WI38 (cell line): ENCODE measurements at regions not wholly inside any gene's neighbourhood (a gene's known extent, or its start where the extent isn't known, plus 50 kb on each side); places are given as distances from the start of the nearest gene placed in this dataset.
"Not testable (repeated sequence)": the region's sequence is repeated elsewhere in the genome, so short reads cannot be mapped to it uniquely, and the experiment has no call there.

ENCODE experiments used
- H3K4me3 ChIP-seq: 2 replicates; pipeline ENCODE4 v1.5.1; 2011; ENCODE audit warnings: low read depth, mild to moderate bottlenecking, control low read depth, low read length
- TF ChIP-seq, protein P1 (sequence below): IDR thresholded peaks from 2 replicates; pipeline ENCODE4 v1.5.1; 2012; ENCODE audit warnings: low read depth, mild to moderate bottlenecking, control low read depth, low read length

DNA sequence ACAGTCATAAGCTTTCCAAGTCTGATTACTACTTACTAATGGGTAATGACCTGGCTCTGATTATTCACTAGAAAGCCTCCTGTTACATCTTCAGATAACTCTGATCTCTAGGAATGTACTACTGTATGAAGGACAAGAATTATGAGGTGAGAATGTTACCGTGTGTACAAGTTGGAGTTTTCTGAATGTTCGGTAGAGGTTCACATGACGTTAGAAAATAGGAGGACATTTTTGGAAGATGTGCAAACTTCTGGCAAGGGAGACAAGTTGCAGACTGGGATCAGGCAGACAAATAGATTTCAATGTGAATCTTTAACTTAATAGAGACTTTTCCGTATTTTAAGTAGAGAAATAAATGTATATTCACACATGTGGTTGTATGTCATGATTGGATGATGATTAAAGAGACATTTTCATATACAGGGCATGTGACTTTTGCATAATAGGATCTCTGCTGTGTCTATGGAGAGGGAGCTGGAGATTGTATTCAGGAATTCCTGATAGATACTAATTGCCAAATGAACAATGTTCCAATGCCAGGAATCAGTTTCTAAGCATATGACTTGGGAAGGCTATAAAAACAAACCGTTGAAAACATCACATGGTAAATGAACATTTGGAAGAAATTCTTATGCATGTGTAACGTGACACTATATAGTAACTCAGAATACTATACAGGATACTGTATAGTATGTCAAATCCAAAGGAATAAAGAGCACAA is 1695.8 kb upstream of the PIK3C3 start:
- TF ChIP-seq, protein P1, sequence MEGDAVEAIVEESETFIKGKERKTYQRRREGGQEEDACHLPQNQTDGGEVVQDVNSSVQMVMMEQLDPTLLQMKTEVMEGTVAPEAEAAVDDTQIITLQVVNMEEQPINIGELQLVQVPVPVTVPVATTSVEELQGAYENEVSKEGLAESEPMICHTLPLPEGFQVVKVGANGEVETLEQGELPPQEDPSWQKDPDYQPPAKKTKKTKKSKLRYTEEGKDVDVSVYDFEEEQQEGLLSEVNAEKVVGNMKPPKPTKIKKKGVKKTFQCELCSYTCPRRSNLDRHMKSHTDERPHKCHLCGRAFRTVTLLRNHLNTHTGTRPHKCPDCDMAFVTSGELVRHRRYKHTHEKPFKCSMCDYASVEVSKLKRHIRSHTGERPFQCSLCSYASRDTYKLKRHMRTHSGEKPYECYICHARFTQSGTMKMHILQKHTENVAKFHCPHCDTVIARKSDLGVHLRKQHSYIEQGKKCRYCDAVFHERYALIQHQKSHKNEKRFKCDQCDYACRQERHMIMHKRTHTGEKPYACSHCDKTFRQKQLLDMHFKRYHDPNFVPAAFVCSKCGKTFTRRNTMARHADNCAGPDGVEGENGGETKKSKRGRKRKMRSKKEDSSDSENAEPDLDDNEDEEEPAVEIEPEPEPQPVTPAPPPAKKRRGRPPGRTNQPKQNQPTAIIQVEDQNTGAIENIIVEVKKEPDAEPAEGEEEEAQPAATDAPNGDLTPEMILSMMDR: no peak
- no peak overlapping the region for H3K4me3 ChIP-seq

DNA sequence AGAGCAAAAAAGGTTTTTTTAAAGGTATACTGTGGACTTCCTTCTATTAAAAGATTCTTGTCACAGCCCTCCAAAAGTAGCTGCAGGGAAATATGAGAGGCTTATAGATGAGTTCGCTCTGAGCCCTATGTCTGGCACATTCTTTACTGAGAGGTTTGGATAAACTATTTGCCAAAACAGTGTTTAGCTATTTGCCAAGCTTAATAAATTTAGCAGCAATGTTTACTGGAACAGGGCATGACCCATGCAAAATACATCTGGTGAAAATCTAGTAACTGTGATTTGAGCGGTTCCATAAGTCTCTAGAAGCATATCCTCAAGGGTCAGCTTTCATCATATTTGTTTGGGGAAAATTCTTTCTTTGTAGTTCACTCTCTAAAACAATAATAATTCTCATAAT is 1696.7 kb upstream of the PIK3C3 start:
- TF ChIP-seq, protein P1: no peak
- H3K4me3 ChIP-seq: no peak overlapping the region

DNA sequence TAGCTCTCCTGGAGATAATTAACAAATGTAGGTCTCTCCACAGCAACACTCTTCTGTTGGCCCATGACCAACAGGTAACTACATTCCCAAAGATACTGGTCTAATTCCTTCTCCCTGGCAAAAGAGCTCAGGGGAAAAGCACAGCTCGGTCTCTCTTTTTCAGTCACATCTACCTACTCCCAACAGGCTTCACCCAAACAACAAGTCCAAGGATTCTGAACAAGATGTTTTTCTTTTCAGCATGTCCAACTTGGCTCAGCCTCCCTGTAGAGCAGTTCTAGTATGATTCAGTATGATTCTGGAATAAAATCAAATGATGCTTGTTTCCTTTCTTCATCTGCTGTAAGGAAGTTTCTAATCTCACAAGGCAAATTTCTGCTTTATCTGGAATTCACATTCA is 1704.8 kb upstream of the PIK3C3 start:
- TF ChIP-seq, protein P1: no peak
- H3K4me3 ChIP-seq: no peak overlapping the region

DNA sequence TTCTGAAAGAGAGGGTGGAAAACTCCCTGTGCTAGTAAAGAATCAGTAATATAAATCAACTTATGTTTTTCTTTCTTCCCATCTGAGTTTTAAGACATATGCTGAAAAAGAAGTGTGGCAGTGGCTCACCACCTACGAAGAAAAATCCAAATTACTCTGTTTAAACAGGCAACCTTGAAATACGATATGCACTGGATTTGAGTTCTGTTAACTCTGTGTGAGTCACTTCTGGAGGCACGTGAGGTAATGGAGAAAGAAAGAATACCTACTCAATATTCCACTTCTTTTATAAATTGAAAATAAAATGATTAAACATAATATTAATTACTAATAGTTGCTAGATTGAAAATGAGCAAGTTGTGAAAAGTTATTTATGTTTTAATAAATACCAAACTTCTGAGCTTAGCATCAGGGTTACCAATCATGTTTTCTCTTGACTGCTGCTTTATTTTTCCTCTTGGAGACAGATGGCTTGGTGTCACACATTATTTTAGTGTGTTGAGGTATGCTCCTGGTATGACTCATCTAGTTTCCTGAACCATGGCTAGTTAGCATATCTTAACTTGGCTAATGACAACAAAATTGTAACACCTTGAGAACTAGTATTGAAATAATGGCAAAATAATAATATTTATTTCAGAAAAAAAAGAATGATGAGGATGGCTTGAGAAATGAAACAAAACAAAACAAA is 1705.5 kb upstream of the PIK3C3 start:
- TF ChIP-seq, protein P1: no peak

DNA sequence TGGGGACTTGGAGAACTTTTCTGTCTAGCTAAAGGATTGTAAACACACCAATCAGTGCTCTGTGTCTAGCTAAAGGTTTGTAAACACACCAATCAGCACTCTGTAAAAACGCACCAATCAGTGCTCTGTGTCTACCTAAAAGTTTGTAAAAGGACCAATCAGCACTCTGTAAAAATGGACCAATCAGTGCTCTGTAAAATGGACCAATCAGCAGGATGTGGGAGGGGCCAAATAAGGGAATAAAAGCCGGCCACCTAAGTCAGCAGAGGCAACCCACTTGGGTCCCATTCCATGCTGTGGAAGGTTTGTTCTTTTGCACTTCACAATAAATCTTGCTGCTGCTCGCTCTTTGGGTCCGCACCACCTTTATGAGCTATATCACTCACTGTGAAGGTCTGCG is 1709.4 kb upstream of the PIK3C3 start:
- not testable (repeated sequence) for H3K4me3 ChIP-seq

More for the DNA sequence above, 1705.5 kb upstream of the PIK3C3 start:
- H3K4me3 ChIP-seq: no peak overlapping the region

DNA sequence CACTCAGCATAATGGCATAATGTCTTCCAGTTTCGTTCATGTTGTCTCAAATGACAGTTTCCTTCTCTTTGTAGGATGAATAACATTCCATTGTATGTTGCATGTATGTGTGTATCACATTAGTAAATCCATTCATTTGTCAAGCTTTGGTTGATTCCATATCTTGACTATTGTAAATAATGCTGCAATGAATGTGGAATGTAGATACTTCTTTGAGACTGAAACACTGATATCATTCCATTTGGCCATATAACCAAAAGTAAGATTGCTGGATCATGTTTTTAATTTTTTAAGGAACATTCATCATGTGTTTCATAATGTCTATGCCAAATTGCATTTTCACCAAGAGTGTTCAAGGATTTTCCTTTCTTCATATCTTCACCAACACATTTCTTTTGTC is 1711.4 kb upstream of the PIK3C3 start:
- H3K4me3 ChIP-seq: no peak overlapping the region
- TF ChIP-seq, protein P1: no peak

DNA sequence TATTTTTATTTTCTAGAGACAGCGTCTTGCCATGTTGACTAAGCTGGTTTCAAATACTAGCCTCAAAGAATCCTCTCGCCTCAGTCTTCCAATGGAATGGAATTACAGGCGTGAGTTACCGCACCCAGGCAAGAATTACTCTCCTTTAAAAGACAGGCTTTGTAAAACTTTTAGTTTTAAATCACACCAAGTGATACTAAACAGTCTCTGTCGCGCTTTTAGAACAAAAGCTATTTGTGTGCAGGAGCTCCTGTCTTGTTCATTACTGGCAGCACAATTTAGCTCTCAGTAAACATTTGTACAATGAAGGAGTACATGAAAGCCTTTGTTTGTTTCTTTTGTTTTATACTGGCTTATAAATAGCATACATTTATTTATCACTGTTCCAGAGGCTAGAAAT is 1719.2 kb upstream of the PIK3C3 start:
- TF ChIP-seq, protein P1: no peak
- no peak overlapping the region for H3K4me3 ChIP-seq
